ENCODE measurements at regions not wholly inside any gene's neighbourhood (a gene's known extent, or its start where the extent isn't known, plus 50 kb on each side); places are given as distances from the start of the nearest gene placed in this dataset.

DNA sequence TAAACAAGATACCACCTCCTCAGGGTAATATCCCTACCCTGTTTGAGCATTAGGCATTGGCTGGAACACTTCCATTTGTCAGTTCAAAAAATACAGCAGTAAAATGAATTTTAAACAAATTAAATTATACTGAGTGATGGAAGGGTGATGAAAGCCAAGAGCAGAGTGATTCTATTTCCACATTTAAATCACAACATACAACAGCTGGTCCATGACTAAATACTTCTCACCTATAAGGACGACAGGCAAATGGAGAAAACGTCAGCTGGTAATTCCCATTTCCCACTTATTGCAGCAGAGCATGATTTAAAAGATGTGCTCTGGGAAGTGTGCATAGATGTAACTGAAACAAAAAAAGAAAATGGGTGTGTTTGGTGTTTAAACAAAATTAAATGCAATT, 543.6 kb upstream of the DAB2 start:
- TF ChIP-seq, protein P1, sequence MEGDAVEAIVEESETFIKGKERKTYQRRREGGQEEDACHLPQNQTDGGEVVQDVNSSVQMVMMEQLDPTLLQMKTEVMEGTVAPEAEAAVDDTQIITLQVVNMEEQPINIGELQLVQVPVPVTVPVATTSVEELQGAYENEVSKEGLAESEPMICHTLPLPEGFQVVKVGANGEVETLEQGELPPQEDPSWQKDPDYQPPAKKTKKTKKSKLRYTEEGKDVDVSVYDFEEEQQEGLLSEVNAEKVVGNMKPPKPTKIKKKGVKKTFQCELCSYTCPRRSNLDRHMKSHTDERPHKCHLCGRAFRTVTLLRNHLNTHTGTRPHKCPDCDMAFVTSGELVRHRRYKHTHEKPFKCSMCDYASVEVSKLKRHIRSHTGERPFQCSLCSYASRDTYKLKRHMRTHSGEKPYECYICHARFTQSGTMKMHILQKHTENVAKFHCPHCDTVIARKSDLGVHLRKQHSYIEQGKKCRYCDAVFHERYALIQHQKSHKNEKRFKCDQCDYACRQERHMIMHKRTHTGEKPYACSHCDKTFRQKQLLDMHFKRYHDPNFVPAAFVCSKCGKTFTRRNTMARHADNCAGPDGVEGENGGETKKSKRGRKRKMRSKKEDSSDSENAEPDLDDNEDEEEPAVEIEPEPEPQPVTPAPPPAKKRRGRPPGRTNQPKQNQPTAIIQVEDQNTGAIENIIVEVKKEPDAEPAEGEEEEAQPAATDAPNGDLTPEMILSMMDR (IDR thresholded peaks at IDR 0.05) = no peak
- no peak for TF ChIP-seq POLR2AphosphoS5 (IDR thresholded peaks at IDR 0.05)
- TF ChIP-seq POLR2A (IDR thresholded peaks at IDR 0.05) = no peak
- no peak for TF ChIP-seq EP300 (IDR thresholded peaks at IDR 0.05)
